GM23338 (cell line): ENCODE measurements at regions not wholly inside any gene's neighbourhood (a gene's known extent, or its start where the extent isn't known, plus 50 kb on each side); places are given as distances from the start of the nearest gene placed in this dataset.

ENCODE experiments used
- ATAC-seq: fragments of 200-7000 bp; cut with Tn5 transposase; 3 replicates; pipeline ENCODE4 v1.9.1; 2020
- DNase-seq: peaks from one replicate; pipeline ENCODE4 v3.0.0-alpha.2; 2015; ENCODE audit warnings: low spot score
- H2AFZ ChIP-seq: fragments of 200-600 bp; sonication (generic); 2 replicates; pipeline ENCODE4 v1.8.0; 2016; ENCODE audit warnings: antibody characterized with exemption, mild to moderate bottlenecking, moderate library complexity
- H3F3A ChIP-seq: fragments of 200-600 bp; sonication (generic); replicated peaks from 2 replicates; pipeline ENCODE4 v1.8.0; 2017; ENCODE audit warnings: antibody characterized with exemption, mixed run types, low read depth
- H3K27ac ChIP-seq: fragments of 200-600 bp; sonication (generic); 2 replicates; pipeline ENCODE4 v1.6.1; 2016; ENCODE audit warnings: low read depth
- H3K27me3 ChIP-seq: fragments of 200-600 bp; sonication (generic); 2 replicates; pipeline ENCODE4 v1.8.0; 2016; ENCODE audit warnings: mild to moderate bottlenecking, mixed run types, moderate library complexity; ENCODE audit not compliant: insufficient read depth
- H3K36me3 ChIP-seq: fragments of 200-600 bp; sonication (generic); 2 replicates; pipeline ENCODE4 v1.8.0; 2016; ENCODE audit warnings: mild to moderate bottlenecking; ENCODE audit not compliant: insufficient read depth
- H3K4me1 ChIP-seq: fragments of 200-600 bp; sonication (generic); 2 replicates; pipeline ENCODE4 v1.8.0; 2016; ENCODE audit warnings: mild to moderate bottlenecking, moderate library complexity; ENCODE audit not compliant: insufficient read depth
- H3K4me2 ChIP-seq: fragments of 200-600 bp; sonication (generic); 2 replicates; pipeline ENCODE4 v1.7.1; 2017; ENCODE audit warnings: mixed run types
- H3K4me3 ChIP-seq: fragments of 200-600 bp; sonication (generic); 2 replicates; pipeline ENCODE4 v1.6.1; 2016; ENCODE audit warnings: mixed run types
- H3K79me2 ChIP-seq: fragments of 200-600 bp; sonication (generic); replicated peaks from 2 replicates; pipeline ENCODE4 v1.8.0; 2017; ENCODE audit warnings: mild to moderate bottlenecking; ENCODE audit not compliant: insufficient read depth
- H3K9me2 ChIP-seq: fragments of 200-600 bp; sonication (generic); 2 replicates; pipeline ENCODE4 v1.8.0; 2017; ENCODE audit not compliant: insufficient read depth
- H4K20me1 ChIP-seq: fragments of 200-600 bp; sonication (generic); replicated peaks from 2 replicates; pipeline ENCODE4 v1.8.0; 2017; ENCODE audit warnings: mild to moderate bottlenecking; ENCODE audit not compliant: insufficient read depth
- H3K27ac Mint-ChIP-seq: 2 replicates; pipeline ENCODE4 v1.8.0; 2020; ENCODE audit warnings: inconsistent platforms, mild to moderate bottlenecking, moderate library complexity, mixed read lengths
- H3K27me3 Mint-ChIP-seq: 3 replicates; pipeline ENCODE4 v1.8.0; 2022; ENCODE audit warnings: low read depth, mild to moderate bottlenecking, moderate library complexity, mixed read lengths, inconsistent platforms; ENCODE audit not compliant: insufficient read depth, poor library complexity
- H3K36me3 Mint-ChIP-seq: 3 replicates; pipeline ENCODE4 v1.8.0; 2021; ENCODE audit warnings: low read depth, mild to moderate bottlenecking, inconsistent platforms, moderate library complexity, mixed read lengths
- H3K4me1 Mint-ChIP-seq: 3 replicates; pipeline ENCODE4 v1.8.0; 2020; ENCODE audit warnings: mild to moderate bottlenecking, inconsistent platforms, mixed read lengths
- H3K4me3 Mint-ChIP-seq: 3 replicates; pipeline ENCODE4 v1.8.0; 2021; ENCODE audit warnings: moderate library complexity, mild to moderate bottlenecking, inconsistent platforms, mixed read lengths
- H3K9me3 Mint-ChIP-seq: 3 replicates; pipeline ENCODE4 v1.8.0; 2020; ENCODE audit warnings: moderate library complexity, mild to moderate bottlenecking, inconsistent platforms, mixed read lengths
- ETS1 ChIP-seq: IDR thresholded peaks from 2 replicates; pipeline ENCODE4 v1.6.1; 2016; ENCODE audit warnings: antibody characterized with exemption
- EZH2 ChIP-seq: fragments of 200-600 bp; sonication (generic); IDR thresholded peaks from one replicate; pipeline ENCODE4 v1.8.0; 2017; ENCODE audit warnings: antibody characterized with exemption, mild to moderate bottlenecking, low read depth; ENCODE audit not compliant: unreplicated experiment
- EZH2phosphoT487 ChIP-seq: fragments of 200-600 bp; sonication (generic); IDR thresholded peaks from one replicate; pipeline ENCODE4 v1.8.1; 2018; ENCODE audit warnings: antibody characterized with exemption; ENCODE audit not compliant: unreplicated experiment
- JUNB ChIP-seq: IDR thresholded peaks from one replicate; pipeline ENCODE4 v1.6.1; 2016; ENCODE audit warnings: antibody characterized with exemption; ENCODE audit not compliant: unreplicated experiment
- POLR2AphosphoS5 ChIP-seq: IDR thresholded peaks from 2 replicates; pipeline ENCODE4 v1.6.1; 2016; ENCODE audit warnings: antibody characterized with exemption, low read depth
- REST ChIP-seq: IDR thresholded peaks from one replicate; pipeline ENCODE4 v1.6.1; 2018; ENCODE audit warnings: antibody characterized with exemption; ENCODE audit not compliant: unreplicated experiment
- ZNF114 ChIP-seq: fragments of 250-450 bp; sonication (Bioruptor Pico); IDR thresholded peaks from 2 replicates; pipeline ENCODE4 v1.5.0; 2020; ENCODE audit warnings: mild to moderate bottlenecking, moderate library complexity
- ZNF331 ChIP-seq: fragments of 250-450 bp; sonication (Bioruptor Pico); IDR thresholded peaks from 2 replicates; pipeline ENCODE4 v1.5.0; 2020; ENCODE audit warnings: low read depth, mild to moderate bottlenecking, moderate library complexity
- TF ChIP-seq, protein P1 (sequence below), 2 experiments: fragments of 200-600 bp in 1 of 2; sonication (generic) in 1 of 2; conservative IDR thresholded peaks; 2 replicates each; pipeline versions ENCODE4 v1.5.1 to v1.6.1; 2016 to 2017; ENCODE audit warnings: antibody characterized with exemption in 2 of 2, low read depth in 2 of 2, mild to moderate bottlenecking in 2 of 2, moderate library complexity in 1 of 2

DNA sequence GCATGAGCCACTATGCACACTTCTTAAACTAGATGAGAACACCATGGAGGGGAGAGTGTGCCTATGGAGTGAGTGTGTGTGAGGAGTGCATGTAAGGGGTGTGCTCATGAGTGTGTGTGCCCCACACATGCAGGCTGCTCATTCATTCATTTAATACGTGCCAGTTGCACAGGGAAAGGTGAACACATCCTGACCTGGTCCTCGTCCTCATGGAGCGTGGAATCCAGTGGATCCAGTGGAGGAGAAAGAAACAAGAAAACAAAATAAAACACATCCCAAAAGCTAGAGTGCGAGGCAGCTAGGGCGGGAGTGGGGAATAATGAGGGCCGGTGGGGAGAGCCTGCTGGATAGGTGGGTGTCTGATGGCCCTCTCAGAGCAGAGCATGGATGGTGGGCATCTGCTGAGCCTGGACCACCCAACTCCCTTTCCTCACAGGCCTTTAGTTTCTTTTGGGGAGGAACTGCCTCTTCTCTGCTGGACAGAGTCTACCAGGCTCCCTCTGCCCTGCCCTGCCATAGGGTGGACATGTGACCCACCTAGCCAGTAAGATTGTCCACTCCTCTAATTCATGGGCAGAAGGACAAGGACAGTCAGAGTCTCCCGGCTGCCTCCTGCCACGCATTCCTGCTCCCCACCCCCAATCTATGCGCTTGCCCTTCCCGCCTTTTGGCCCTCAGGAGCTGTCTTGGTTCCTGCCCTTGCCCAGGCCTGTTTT is 204.3 kb downstream of the RAB11FIP4 start (continued):
- TF ChIP-seq REST (no peak), JUNB (no peak), EZH2 (no peak), ZNF114 (CRISPR knock-in tag) (no peak), ZNF331 (no peak), POLR2AphosphoS5 (no peak)

DNA sequence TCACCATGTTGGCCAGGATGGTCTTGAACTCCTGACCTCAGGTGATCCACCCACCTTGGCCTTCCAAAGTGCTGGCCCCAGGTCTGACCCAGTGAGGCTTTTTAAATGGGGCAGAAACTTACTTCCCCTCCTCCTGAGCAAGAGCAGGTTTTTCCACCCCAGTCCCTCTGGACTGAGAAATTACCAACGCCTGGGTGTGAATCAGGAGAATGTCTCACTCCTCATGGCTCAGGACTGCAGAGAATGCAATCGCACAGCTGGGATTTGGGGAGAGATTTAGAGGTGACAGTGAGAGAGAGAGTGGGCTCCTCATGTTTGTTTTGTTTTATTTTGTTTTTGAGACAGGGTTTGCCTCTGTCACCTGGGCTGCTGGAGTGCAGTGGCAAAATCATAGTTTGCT is 203.6 kb downstream of the RAB11FIP4 start:
- Histone ChIP-seq H3K27ac (no peak overlapping the region), H2AFZ (no peak overlapping the region), H3K4me3 (no peak overlapping the region), H3K36me3 (no peaks in the 10 kb centered on the region), H4K20me1 (no peaks in the 10 kb centered on the region), H3F3A (no peaks in the 10 kb centered on the region), H3K79me2 (no peaks in the 10 kb centered on the region), H3K4me2 (no peak overlapping the region), H3K9me2 (no peaks in the 10 kb centered on the region), H3K4me1 (no peaks in the 10 kb centered on the region; the same call in 1 of the 2 replicates), H3K27me3 (no peaks in the 10 kb centered on the region)
- Mint-ChIP-seq H3K4me3 (no peak overlapping the region), H3K9me3 (no peaks in the 10 kb centered on the region; the same call in 2 of the 3 replicates), H3K27me3 (peaks cover 12% of the 10 kb centered on the region), H3K4me1 (peaks cover 18% of the 10 kb centered on the region), H3K27ac (no peak overlapping the region), H3K36me3 (no peaks in the 10 kb centered on the region)
- DNase-seq (no peak), ATAC-seq (no peak)
- TF ChIP-seq ZNF114 (CRISPR knock-in tag) (no peak), POLR2AphosphoS5 (no peak), EZH2 (no peak), ETS1 (no peak), ZNF331 (no peak), EZH2phosphoT487 (no peak), JUNB (no peak), REST (no peak)
- TF ChIP-seq, protein P1, sequence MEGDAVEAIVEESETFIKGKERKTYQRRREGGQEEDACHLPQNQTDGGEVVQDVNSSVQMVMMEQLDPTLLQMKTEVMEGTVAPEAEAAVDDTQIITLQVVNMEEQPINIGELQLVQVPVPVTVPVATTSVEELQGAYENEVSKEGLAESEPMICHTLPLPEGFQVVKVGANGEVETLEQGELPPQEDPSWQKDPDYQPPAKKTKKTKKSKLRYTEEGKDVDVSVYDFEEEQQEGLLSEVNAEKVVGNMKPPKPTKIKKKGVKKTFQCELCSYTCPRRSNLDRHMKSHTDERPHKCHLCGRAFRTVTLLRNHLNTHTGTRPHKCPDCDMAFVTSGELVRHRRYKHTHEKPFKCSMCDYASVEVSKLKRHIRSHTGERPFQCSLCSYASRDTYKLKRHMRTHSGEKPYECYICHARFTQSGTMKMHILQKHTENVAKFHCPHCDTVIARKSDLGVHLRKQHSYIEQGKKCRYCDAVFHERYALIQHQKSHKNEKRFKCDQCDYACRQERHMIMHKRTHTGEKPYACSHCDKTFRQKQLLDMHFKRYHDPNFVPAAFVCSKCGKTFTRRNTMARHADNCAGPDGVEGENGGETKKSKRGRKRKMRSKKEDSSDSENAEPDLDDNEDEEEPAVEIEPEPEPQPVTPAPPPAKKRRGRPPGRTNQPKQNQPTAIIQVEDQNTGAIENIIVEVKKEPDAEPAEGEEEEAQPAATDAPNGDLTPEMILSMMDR (conservative IDR thresholded peaks at IDR 0.05; ENCODE audit: low read depth in 2 of 2) = no peak
